ENCODE measurements at regions not wholly inside any gene's neighbourhood (a gene's known extent, or its start where the extent isn't known, plus 50 kb on each side); places are given as distances from the start of the nearest gene placed in this dataset.
A peak's percentile ranks its signal among the peaks of the same experiment; 100 is the strongest.

- H3K9ac ChIP-seq (ENCODE audit: low read length) = no peak overlapping the region
- no peak for FAIRE-seq
- no peaks in the 10 kb centered on the region for H3K4me1 ChIP-seq (ENCODE audit: insufficient read depth, low read length)
- DNase-seq (ENCODE audit: low read depth) = no peak
- H3K36me3 ChIP-seq (ENCODE audit: insufficient read depth, low read length) = no peaks in the 10 kb centered on the region
- H4K20me1 ChIP-seq (ENCODE audit: insufficient read depth, low read length) = no peaks in the 10 kb centered on the region
- H3K4me2 ChIP-seq (ENCODE audit: low read length) = no peak overlapping the region
- no peaks in the 10 kb centered on the region for H3K27me3 ChIP-seq (ENCODE audit: insufficient read depth, low read length)
- no peaks in the 10 kb centered on the region for H3K27me3 Mint-ChIP-seq (ENCODE audit: low read depth, unreplicated experiment)
- H3K36me3 Mint-ChIP-seq (ENCODE audit: low read depth, unreplicated experiment) = no peaks in the 10 kb centered on the region
- H3K4me3 Mint-ChIP-seq (ENCODE audit: unreplicated experiment) = no peak overlapping the region
- no peak overlapping the region for H3K4me3 ChIP-seq (ENCODE audit: insufficient read depth, low read depth, low read length)
- no peaks in the 10 kb centered on the region for H3K9me3 Mint-ChIP-seq (ENCODE audit: unreplicated experiment)
- no peaks in the 10 kb centered on the region for H3K9me3 ChIP-seq (ENCODE audit: insufficient read depth, low read depth, low read length)
- no peak overlapping the region for H2AFZ ChIP-seq (ENCODE audit: low read depth, low read length)
- no peak for TF ChIP-seq EZH2 (IDR thresholded peaks at IDR 0.05; ENCODE audit: insufficient read depth, low read length)
- TF ChIP-seq CTCF (IDR thresholded peaks at IDR 0.05; ENCODE audit: insufficient read depth, low read depth, low read length) = no peak
- no peaks in the 10 kb centered on the region for H3K79me2 ChIP-seq (ENCODE audit: insufficient read depth, low read length)
- no peak overlapping the region for H3K27ac ChIP-seq (ENCODE audit: low read depth, low read length)
- H3K4me1 Mint-ChIP-seq (ENCODE audit: low read depth, unreplicated experiment) = no peaks in the 10 kb centered on the region
- H3K27ac Mint-ChIP-seq (ENCODE audit: unreplicated experiment) = no peak overlapping the region
These were observed 922.2 kb downstream of the TBL1XR1 start for GRCh38 chr3:176275113-176275512.

GRCh38 chr3:176274161-176274560 lies 923.1 kb downstream of the TBL1XR1 start:
- no peak for TF ChIP-seq EZH2 (IDR thresholded peaks at IDR 0.05; ENCODE audit: insufficient read depth, low read length)
- TF ChIP-seq CTCF (IDR thresholded peaks at IDR 0.05; ENCODE audit: insufficient read depth, low read depth, low read length) = no peak
- Mint-ChIP-seq H3K27ac (ENCODE audit: unreplicated experiment) (no peak overlapping the region), H3K4me3 (ENCODE audit: unreplicated experiment) (no peak overlapping the region), H3K27me3 (ENCODE audit: low read depth, unreplicated experiment) (no peaks in the 10 kb centered on the region), H3K36me3 (ENCODE audit: low read depth, unreplicated experiment) (no peaks in the 10 kb centered on the region), H3K4me1 (ENCODE audit: low read depth, unreplicated experiment) (no peaks in the 10 kb centered on the region), H3K9me3 (ENCODE audit: unreplicated experiment) (no peaks in the 10 kb centered on the region)
- DNase-seq (ENCODE audit: low read depth) (no peak), FAIRE-seq (no peak)
- H3K4me1 ChIP-seq (ENCODE audit: insufficient read depth, low read length) = no peaks in the 10 kb centered on the region
- no peaks in the 10 kb centered on the region for H3K9me3 ChIP-seq (ENCODE audit: insufficient read depth, low read depth, low read length)
- no peaks in the 10 kb centered on the region for H4K20me1 ChIP-seq (ENCODE audit: insufficient read depth, low read length)
- H3K36me3 ChIP-seq (ENCODE audit: insufficient read depth, low read length) = no peaks in the 10 kb centered on the region
- no peaks in the 10 kb centered on the region for H3K27me3 ChIP-seq (ENCODE audit: insufficient read depth, low read length)
- no peak overlapping the region for H3K27ac ChIP-seq (ENCODE audit: low read depth, low read length)
- H2AFZ ChIP-seq (ENCODE audit: low read depth, low read length) = peak overlapping the region; percentile 17
- no peak overlapping the region for H3K9ac ChIP-seq (ENCODE audit: low read length)
- H3K79me2 ChIP-seq (ENCODE audit: insufficient read depth, low read length) = no peaks in the 10 kb centered on the region
- no peak overlapping the region for H3K4me2 ChIP-seq (ENCODE audit: low read length)
- H3K4me3 ChIP-seq (ENCODE audit: insufficient read depth, low read depth, low read length) = no peak overlapping the region

- no peaks in the 10 kb centered on the region for H4K20me1 ChIP-seq (ENCODE audit: insufficient read depth, low read length)
- Mint-ChIP-seq H3K9me3 (ENCODE audit: unreplicated experiment) (peaks cover 15% of the 10 kb centered on the region), H3K27ac (ENCODE audit: unreplicated experiment) (no peak overlapping the region), H3K4me1 (ENCODE audit: low read depth, unreplicated experiment) (no peaks in the 10 kb centered on the region), H3K27me3 (ENCODE audit: low read depth, unreplicated experiment) (no peaks in the 10 kb centered on the region), H3K4me3 (ENCODE audit: unreplicated experiment) (no peak overlapping the region), H3K36me3 (ENCODE audit: low read depth, unreplicated experiment) (no peaks in the 10 kb centered on the region)
- no peak for DNase-seq (ENCODE audit: low read depth)
- H3K27ac ChIP-seq (ENCODE audit: low read depth, low read length) = no peak overlapping the region
- no peak for FAIRE-seq
- H3K79me2 ChIP-seq (ENCODE audit: insufficient read depth, low read length) = no peaks in the 10 kb centered on the region
- no peak for TF ChIP-seq EZH2 (IDR thresholded peaks at IDR 0.05; ENCODE audit: insufficient read depth, low read length)
- no peak for TF ChIP-seq CTCF (IDR thresholded peaks at IDR 0.05; ENCODE audit: insufficient read depth, low read depth, low read length)
- no peak overlapping the region for H3K9ac ChIP-seq (ENCODE audit: low read length)
- H2AFZ ChIP-seq (ENCODE audit: low read depth, low read length) = no peak overlapping the region
- no peak overlapping the region for H3K4me2 ChIP-seq (ENCODE audit: low read length)
- H3K36me3 ChIP-seq (ENCODE audit: insufficient read depth, low read length) = no peaks in the 10 kb centered on the region
- H3K27me3 ChIP-seq (ENCODE audit: insufficient read depth, low read length) = no peaks in the 10 kb centered on the region
- H3K4me1 ChIP-seq (ENCODE audit: insufficient read depth, low read length) = no peaks in the 10 kb centered on the region
- no peaks in the 10 kb centered on the region for H3K9me3 ChIP-seq (ENCODE audit: insufficient read depth, low read depth, low read length)
- no peak overlapping the region for H3K4me3 ChIP-seq (ENCODE audit: insufficient read depth, low read depth, low read length)
These were observed 935.2 kb downstream of the TBL1XR1 start for GRCh38 chr3:176262071-176262470.

Data from astrocyte (in vitro differentiated cells and primary cell).